ENCODE measurements at regions not wholly inside any gene's neighbourhood (a gene's known extent, or its start where the extent isn't known, plus 50 kb on each side); places are given as distances from the start of the nearest gene placed in this dataset.

DNA sequence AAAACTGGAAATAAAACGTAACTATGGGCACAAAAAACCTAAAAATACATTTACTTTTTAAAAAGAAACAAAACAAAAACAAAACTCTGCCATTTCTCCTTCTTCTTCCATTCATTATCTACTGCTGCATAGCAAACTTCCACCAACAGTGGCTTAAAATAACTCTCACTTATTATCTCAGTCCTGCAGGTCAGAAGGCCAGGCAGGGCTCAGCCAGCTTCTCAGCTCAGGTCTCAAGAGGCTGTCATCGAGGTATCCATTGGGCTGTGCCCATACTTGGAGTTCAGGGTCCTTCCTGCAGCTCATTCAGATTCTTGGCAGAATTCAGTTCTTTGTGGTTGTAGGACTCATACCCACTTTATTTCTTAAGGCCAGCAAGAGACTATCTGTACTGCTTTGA is 352.7 kb upstream of the PLD5 start:
- WGBS, result 48% methylated on average over 2 of the region's 2 CpGs
- Histone ChIP-seq H3K36me3 (ENCODE audit: control insufficient read depth in 2 of 2, insufficient read depth in 2 of 2, low read length in 1 of 2) (no peaks in the 10 kb centered on the region), H3K27me3 (ENCODE audit: control insufficient read depth in 2 of 2, insufficient read depth in 1 of 2, low read length in 1 of 2) (no peaks in the 10 kb centered on the region), H3K27ac (ENCODE audit: low read depth in 1 of 2, low read length in 1 of 2) (no peak overlapping the region), H3K9me3 (ENCODE audit: control insufficient read depth in 2 of 2, insufficient read depth in 1 of 2, low read length in 1 of 2) (no peaks in the 10 kb centered on the region), H3K4me1 (ENCODE audit: control insufficient read depth in 2 of 2, insufficient read depth in 2 of 2, low read length in 2 of 2) (no peaks in the 10 kb centered on the region), H3K4me3 (ENCODE audit: low read length in 2 of 2) (no peak overlapping the region)
- DNase-seq (ENCODE audit: low read depth in 6 of 9, low spot score in 9 of 9), result no peak

DNA sequence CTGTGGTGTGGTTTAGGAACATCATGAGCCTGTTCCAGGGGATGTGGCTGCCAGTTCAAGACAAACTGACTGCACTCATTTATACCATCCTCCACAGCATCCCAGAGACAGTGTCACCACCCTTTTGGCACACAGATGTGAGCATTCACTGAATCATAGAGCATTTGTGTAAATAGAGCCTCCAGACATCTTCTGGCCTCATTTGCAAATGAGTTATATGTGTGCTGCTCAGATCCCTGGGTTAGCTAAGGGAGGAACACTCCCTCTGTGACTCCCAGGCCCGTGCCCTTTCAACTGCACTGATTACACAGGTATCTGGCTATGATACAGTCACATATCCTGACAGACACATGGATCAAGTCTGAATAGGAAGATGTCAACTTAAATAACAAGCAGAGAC is 351.5 kb upstream of the PLD5 start:
- H3K4me1 ChIP-seq (ENCODE audit: control insufficient read depth in 2 of 2, insufficient read depth in 2 of 2, low read length in 2 of 2), result no peaks in the 10 kb centered on the region
- H3K27ac ChIP-seq (ENCODE audit: low read depth in 1 of 2, low read length in 1 of 2), result no peak overlapping the region
- 78% methylated on average over 1 of the region's 1 CpG for WGBS
- no peaks in the 10 kb centered on the region for H3K27me3 ChIP-seq (ENCODE audit: control insufficient read depth in 2 of 2, insufficient read depth in 1 of 2, low read length in 1 of 2)
- H3K9me3 ChIP-seq (ENCODE audit: control insufficient read depth in 2 of 2, insufficient read depth in 1 of 2, low read length in 1 of 2), result no peaks in the 10 kb centered on the region
- no peaks in the 10 kb centered on the region for H3K36me3 ChIP-seq (ENCODE audit: control insufficient read depth in 2 of 2, insufficient read depth in 2 of 2, low read length in 1 of 2)
- no peak for DNase-seq (ENCODE audit: low read depth in 6 of 9, low spot score in 9 of 9)
- no peak overlapping the region for H3K4me3 ChIP-seq (ENCODE audit: low read length in 2 of 2)

DNA sequence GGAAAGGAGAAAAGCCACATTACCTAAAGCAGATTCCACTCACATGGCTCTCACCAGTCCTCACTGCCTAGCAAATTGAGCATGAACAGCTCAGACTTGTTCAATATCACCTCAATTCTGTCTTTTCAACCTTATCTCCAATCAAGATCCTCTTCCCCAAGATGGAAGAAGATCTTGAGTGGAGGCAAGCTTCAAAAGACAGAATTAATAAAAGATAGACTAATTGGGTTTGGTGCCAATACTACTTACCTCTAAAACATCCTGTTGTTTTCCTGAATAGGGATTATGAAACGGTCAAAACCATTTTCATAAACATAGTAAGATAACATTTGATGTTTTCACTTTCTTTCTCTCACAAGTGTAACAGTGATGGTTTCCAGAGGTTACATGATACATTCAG is 349.2 kb upstream of the PLD5 start:
- Histone ChIP-seq H3K9me3 (ENCODE audit: control insufficient read depth in 2 of 2, insufficient read depth in 1 of 2, low read length in 1 of 2) (no peaks in the 10 kb centered on the region), H3K4me3 (ENCODE audit: low read length in 2 of 2) (no peak overlapping the region), H3K36me3 (ENCODE audit: control insufficient read depth in 2 of 2, insufficient read depth in 2 of 2, low read length in 1 of 2) (no peaks in the 10 kb centered on the region), H3K27ac (ENCODE audit: low read depth in 1 of 2, low read length in 1 of 2) (no peak overlapping the region), H3K4me1 (ENCODE audit: control insufficient read depth in 2 of 2, insufficient read depth in 2 of 2, low read length in 2 of 2) (no peaks in the 10 kb centered on the region), H3K27me3 (ENCODE audit: control insufficient read depth in 2 of 2, insufficient read depth in 1 of 2, low read length in 1 of 2) (no peaks in the 10 kb centered on the region)
- no peak for DNase-seq (ENCODE audit: low read depth in 6 of 9, low spot score in 9 of 9)
- 66% methylated on average over 1 of the region's 1 CpG for WGBS

DNA sequence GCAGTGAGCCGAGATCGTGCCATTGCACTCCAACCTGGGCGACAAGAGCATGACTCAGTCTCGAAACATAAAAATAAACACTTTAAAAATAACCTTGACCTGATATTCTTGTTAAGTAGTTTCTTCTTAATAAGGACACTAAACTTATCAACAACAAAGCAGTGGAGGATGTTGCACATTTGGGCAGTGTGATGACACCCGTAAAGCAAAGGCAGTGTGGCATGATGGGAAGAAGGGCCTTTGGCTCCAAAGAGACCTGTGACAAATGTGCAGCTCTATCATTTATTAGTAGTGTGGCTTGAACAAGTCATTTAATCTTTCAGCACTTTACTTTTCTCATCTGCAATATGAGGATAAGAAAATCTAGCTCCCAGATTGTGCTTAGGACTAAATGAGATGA is 348.0 kb upstream of the PLD5 start:
- no peak overlapping the region for H3K4me3 ChIP-seq (ENCODE audit: low read length in 2 of 2)
- H3K36me3 ChIP-seq (ENCODE audit: control insufficient read depth in 2 of 2, insufficient read depth in 2 of 2, low read length in 1 of 2), result no peaks in the 10 kb centered on the region
- 97% methylated on average over 5 of the region's 5 CpGs for WGBS
- no peak overlapping the region for H3K27ac ChIP-seq (ENCODE audit: low read depth in 1 of 2, low read length in 1 of 2)
- no peaks in the 10 kb centered on the region for H3K4me1 ChIP-seq (ENCODE audit: control insufficient read depth in 2 of 2, insufficient read depth in 2 of 2, low read length in 2 of 2)
- no peaks in the 10 kb centered on the region for H3K27me3 ChIP-seq (ENCODE audit: control insufficient read depth in 2 of 2, insufficient read depth in 1 of 2, low read length in 1 of 2)
- no peaks in the 10 kb centered on the region for H3K9me3 ChIP-seq (ENCODE audit: control insufficient read depth in 2 of 2, insufficient read depth in 1 of 2, low read length in 1 of 2)
- no peak for DNase-seq (ENCODE audit: low read depth in 6 of 9, low spot score in 9 of 9)

DNA sequence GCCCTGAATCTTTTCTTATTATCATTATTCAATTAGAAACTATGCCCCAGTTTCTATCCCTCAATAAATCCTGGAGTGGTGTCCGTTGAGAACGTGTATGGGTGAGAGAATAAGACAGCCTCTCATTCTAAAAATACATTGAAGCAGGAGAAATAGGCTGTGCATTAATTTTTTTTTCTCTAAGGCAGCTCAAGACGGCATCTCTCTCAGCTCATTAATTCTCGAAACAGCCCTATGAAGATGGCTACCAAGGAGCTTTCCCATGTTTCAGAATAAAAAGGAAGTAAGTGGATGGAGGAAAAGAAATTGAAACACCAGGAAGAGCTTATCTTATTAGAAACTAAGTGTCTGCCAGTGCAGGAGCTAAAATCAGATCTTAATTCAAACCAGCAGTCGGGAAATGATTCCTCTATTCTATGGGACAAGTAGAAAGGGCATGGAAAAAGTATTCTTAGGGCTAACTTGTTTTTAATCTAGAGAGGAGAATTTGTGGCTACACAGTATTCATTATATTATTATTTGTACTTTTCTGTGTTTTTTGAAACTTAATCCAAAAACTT is 347.1 kb upstream of the PLD5 start:
- Histone ChIP-seq H3K27me3 (ENCODE audit: control insufficient read depth in 2 of 2, insufficient read depth in 1 of 2, low read length in 1 of 2) (no peaks in the 10 kb centered on the region), H3K4me1 (ENCODE audit: control insufficient read depth in 2 of 2, insufficient read depth in 2 of 2, low read length in 2 of 2) (no peaks in the 10 kb centered on the region), H3K9me3 (ENCODE audit: control insufficient read depth in 2 of 2, insufficient read depth in 1 of 2, low read length in 1 of 2) (no peaks in the 10 kb centered on the region), H3K27ac (ENCODE audit: low read depth in 1 of 2, low read length in 1 of 2) (no peak overlapping the region), H3K4me3 (ENCODE audit: low read length in 2 of 2) (no peak overlapping the region), H3K36me3 (ENCODE audit: control insufficient read depth in 2 of 2, insufficient read depth in 2 of 2, low read length in 1 of 2) (no peaks in the 10 kb centered on the region)
- DNase-seq (ENCODE audit: low read depth in 6 of 9, low spot score in 9 of 9), result no peak
- WGBS, result 87% methylated on average over 5 of the region's 5 CpGs

DNA sequence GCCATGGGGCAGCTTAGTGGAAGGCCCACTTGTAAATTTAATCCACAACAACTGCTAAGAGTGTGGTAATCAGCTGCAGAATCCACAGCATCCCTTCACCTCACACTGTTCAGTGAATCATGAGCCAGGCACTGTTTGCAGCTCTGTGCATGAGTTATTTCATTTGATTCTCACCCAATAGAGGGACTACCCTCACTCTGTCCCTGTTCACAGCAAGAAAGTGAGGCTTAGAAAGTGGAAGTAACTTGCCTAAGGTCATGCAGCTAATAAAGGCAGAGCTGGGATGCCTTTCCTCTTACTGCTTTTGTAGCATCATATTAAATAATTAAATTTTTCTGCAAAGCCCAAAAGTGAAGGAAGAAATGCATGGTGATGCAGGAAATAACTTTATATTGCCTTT is 346.5 kb upstream of the PLD5 start:
- H3K36me3 ChIP-seq (ENCODE audit: control insufficient read depth in 2 of 2, insufficient read depth in 2 of 2, low read length in 1 of 2), result no peaks in the 10 kb centered on the region
- no peak overlapping the region for H3K4me3 ChIP-seq (ENCODE audit: low read length in 2 of 2)
- H3K27ac ChIP-seq (ENCODE audit: low read depth in 1 of 2, low read length in 1 of 2), result no peak overlapping the region
- H3K4me1 ChIP-seq (ENCODE audit: control insufficient read depth in 2 of 2, insufficient read depth in 2 of 2, low read length in 2 of 2), result no peaks in the 10 kb centered on the region
- H3K27me3 ChIP-seq (ENCODE audit: control insufficient read depth in 2 of 2, insufficient read depth in 1 of 2, low read length in 1 of 2), result no peaks in the 10 kb centered on the region
- DNase-seq (ENCODE audit: low read depth in 6 of 9, low spot score in 9 of 9), result no peak
- no peaks in the 10 kb centered on the region for H3K9me3 ChIP-seq (ENCODE audit: control insufficient read depth in 2 of 2, insufficient read depth in 1 of 2, low read length in 1 of 2)

DNA sequence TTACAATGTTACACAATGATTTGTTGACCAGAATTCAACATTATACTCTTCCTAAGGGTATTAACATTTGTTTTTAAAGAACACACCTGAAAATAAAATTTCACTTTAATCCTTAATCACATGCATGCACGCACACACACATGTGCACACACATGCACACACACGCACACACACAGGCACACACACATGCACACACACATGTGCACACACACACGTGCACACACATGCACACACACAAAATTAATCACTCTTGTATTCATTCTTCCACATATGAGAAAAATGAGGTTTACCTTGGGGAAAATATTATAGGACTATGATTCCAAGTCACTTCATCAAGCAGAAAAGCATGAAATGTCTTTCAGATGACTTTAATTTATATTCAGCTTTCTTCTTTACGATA is 331.8 kb upstream of the PLD5 start:
- no peak for DNase-seq (ENCODE audit: low read depth in 6 of 9, low spot score in 9 of 9)
- Histone ChIP-seq H3K27me3 (ENCODE audit: control insufficient read depth in 2 of 2, insufficient read depth in 1 of 2, low read length in 1 of 2) (no peaks in the 10 kb centered on the region), H3K36me3 (ENCODE audit: control insufficient read depth in 2 of 2, insufficient read depth in 2 of 2, low read length in 1 of 2) (no peaks in the 10 kb centered on the region), H3K4me3 (ENCODE audit: low read length in 2 of 2) (no peak overlapping the region), H3K4me1 (ENCODE audit: control insufficient read depth in 2 of 2, insufficient read depth in 2 of 2, low read length in 2 of 2) (no peaks in the 10 kb centered on the region), H3K27ac (ENCODE audit: low read depth in 1 of 2, low read length in 1 of 2) (no peak overlapping the region), H3K9me3 (ENCODE audit: control insufficient read depth in 2 of 2, insufficient read depth in 1 of 2, low read length in 1 of 2) (peaks cover 0 to 9% of the 10 kb centered on the region in 2 donors)
- 61% methylated on average over 4 of the region's 4 CpGs for WGBS

DNA sequence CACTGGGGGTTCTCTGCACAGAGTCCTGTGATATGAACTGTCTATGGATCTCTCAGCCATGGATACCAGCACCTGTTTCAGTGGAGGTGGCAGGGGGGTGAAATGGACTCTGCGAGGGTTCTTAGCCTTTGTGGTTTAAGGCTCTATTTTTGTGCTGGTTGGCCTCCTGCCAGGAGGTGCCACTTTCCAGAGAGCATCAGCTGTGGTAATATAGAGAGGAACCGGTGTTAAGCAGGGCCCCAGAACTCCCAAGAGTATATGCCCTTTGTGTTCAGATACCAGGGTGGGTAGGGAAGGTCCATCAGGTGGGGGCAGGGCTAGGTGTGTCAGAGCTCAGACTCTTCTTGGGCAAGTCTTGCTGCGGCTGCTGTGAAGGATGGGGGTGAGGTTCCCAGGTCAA is 330.0 kb upstream of the PLD5 start:
- DNase-seq (ENCODE audit: low read depth in 6 of 9, low spot score in 9 of 9), result no peak
- H3K27ac ChIP-seq (ENCODE audit: low read depth in 1 of 2, low read length in 1 of 2), result no peak overlapping the region
- peaks cover 0 to 9% of the 10 kb centered on the region in 2 donors for H3K9me3 ChIP-seq (ENCODE audit: control insufficient read depth in 2 of 2, insufficient read depth in 1 of 2, low read length in 1 of 2)
- H3K4me3 ChIP-seq (ENCODE audit: low read length in 2 of 2), result no peak overlapping the region
- no peaks in the 10 kb centered on the region for H3K27me3 ChIP-seq (ENCODE audit: control insufficient read depth in 2 of 2, insufficient read depth in 1 of 2, low read length in 1 of 2)
- 47% methylated on average over 3 of the region's 3 CpGs for WGBS
- no peaks in the 10 kb centered on the region for H3K36me3 ChIP-seq (ENCODE audit: control insufficient read depth in 2 of 2, insufficient read depth in 2 of 2, low read length in 1 of 2)
- H3K4me1 ChIP-seq (ENCODE audit: control insufficient read depth in 2 of 2, insufficient read depth in 2 of 2, low read length in 2 of 2), result no peaks in the 10 kb centered on the region

DNA sequence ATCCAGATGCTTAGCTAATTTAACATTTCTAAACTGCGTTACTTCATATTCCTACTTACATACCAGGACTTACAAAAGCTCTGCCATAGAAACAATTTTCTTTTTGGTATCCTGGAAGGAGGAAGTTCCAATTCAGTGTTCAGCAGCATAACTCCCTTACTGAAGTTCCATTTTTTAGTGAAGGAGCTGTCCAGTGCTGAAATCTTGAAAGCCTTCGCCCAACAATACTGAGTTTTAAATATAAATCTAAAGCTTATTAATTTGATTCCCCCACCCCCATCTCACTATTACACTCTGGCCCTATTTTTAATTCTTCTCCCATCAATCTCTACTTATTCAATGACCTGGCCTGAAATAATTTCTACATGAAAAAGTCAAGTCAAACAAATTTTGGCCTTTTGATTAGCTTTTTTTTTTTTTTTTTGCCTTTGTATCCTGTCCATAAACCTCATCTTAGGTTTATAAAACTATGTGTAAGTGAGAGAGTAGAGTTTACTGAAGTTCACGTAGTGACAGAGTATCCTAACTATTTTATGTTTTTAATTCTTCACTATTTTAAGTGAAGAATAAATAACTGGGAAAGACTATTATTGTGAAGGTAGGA is 323.0 kb upstream of the PLD5 start:
- WGBS, result 53% methylated on average over 3 of the region's 3 CpGs
- H3K36me3 ChIP-seq (ENCODE audit: control insufficient read depth in 2 of 2, insufficient read depth in 2 of 2, low read length in 1 of 2), result no peaks in the 10 kb centered on the region
- H3K9me3 ChIP-seq (ENCODE audit: control insufficient read depth in 2 of 2, insufficient read depth in 1 of 2, low read length in 1 of 2), result no peaks in the 10 kb centered on the region
- no peaks in the 10 kb centered on the region for H3K4me1 ChIP-seq (ENCODE audit: control insufficient read depth in 2 of 2, insufficient read depth in 2 of 2, low read length in 2 of 2)
- no peak overlapping the region for H3K27ac ChIP-seq (ENCODE audit: low read depth in 1 of 2, low read length in 1 of 2)
- DNase-seq (ENCODE audit: low read depth in 6 of 9, low spot score in 9 of 9), result peak in 3 of 9 donors; percentile 3 to 25 (median 5)
- H3K4me3 ChIP-seq (ENCODE audit: low read length in 2 of 2), result no peak overlapping the region
- H3K27me3 ChIP-seq (ENCODE audit: control insufficient read depth in 2 of 2, insufficient read depth in 1 of 2, low read length in 1 of 2), result no peaks in the 10 kb centered on the region
